PC-9 (cell line): ENCODE measurements at regions not wholly inside any gene's neighbourhood (a gene's known extent, or its start where the extent isn't known, plus 50 kb on each side); places are given as distances from the start of the nearest gene placed in this dataset.

Source experiments
- BruUV-seq: library from RNA; stranded (reverse); fragments of 400-500 nt; replicated peaks from 2 replicates; lab custom pipeline; 2021; lab: Mats Ljungman, UMichigan
- CTCF ChIA-PET: fragments of 300-600 bp; sonication (Branson Sonifier 250); formaldehyde crosslinking; loops from one replicate; lab custom pipeline; 2022; ENCODE audit warnings: antibody characterized with exemption; lab: Charles Lee
- POLR2A ChIA-PET: fragments of 300-600 bp; sonication (Branson Sonifier 250); formaldehyde crosslinking; loops from one replicate; lab custom pipeline; 2022; ENCODE audit warnings: antibody characterized with exemption; ENCODE audit not compliant: unreplicated experiment; lab: Charles Lee
- DNase-seq, 2 experiments: peaks; one replicate each; pipeline versions ENCODE4 v3.0.0 to v3.0.0-alpha.2; 2015 to 2022; ENCODE audit warnings: mixed read lengths in 1 of 2
- H2AFZ ChIP-seq: fragments of 200-600 bp; sonication (generic); 2 replicates; pipeline ENCODE4 v1.8.1; 2017; ENCODE audit warnings: antibody characterized with exemption
- H3F3A ChIP-seq: fragments of 200-600 bp; sonication (generic); 2 replicates; pipeline ENCODE4 v1.8.1; 2017; ENCODE audit warnings: antibody characterized with exemption, mild to moderate bottlenecking, low read depth; ENCODE audit not compliant: insufficient read depth
- H3K27ac ChIP-seq: fragments of 200-600 bp; sonication (generic); 2 replicates; pipeline ENCODE4 v1.6.1; 2016; ENCODE audit warnings: mixed run types
- H3K27me3 ChIP-seq: fragments of 200-600 bp; sonication (generic); 2 replicates; pipeline ENCODE4 v1.6.1; 2016; ENCODE audit warnings: low read depth, mixed run types; ENCODE audit not compliant: insufficient read depth
- H3K36me3 ChIP-seq: fragments of 200-600 bp; sonication (generic); 2 replicates; pipeline ENCODE4 v1.6.1; 2016; ENCODE audit warnings: low read depth, mixed run types
- H3K4me1 ChIP-seq: fragments of 200-600 bp; sonication (generic); replicated peaks from 2 replicates; pipeline ENCODE4 v1.6.1; 2016; ENCODE audit warnings: mixed run types; ENCODE audit not compliant: insufficient read depth
- H3K4me2 ChIP-seq: fragments of 200-600 bp; sonication (generic); 2 replicates; pipeline ENCODE4 v1.6.1; 2017; ENCODE audit warnings: mixed run types
- H3K4me3 ChIP-seq: fragments of 200-600 bp; sonication (generic); 2 replicates; pipeline ENCODE4 v1.6.1; 2016; ENCODE audit warnings: mixed run types
- H3K79me2 ChIP-seq: fragments of 200-600 bp; sonication (generic); 2 replicates; pipeline ENCODE4 v1.6.1; 2017; ENCODE audit warnings: low read depth, mixed run types
- H3K9me2 ChIP-seq: fragments of 200-600 bp; sonication (generic); 2 replicates; pipeline ENCODE4 v1.8.1; 2017; ENCODE audit warnings: mild to moderate bottlenecking; ENCODE audit not compliant: insufficient read depth
- H3K9me3 ChIP-seq: fragments of 200-600 bp; sonication (generic); 2 replicates; pipeline ENCODE4 v1.8.1; 2016; ENCODE audit warnings: low read depth; ENCODE audit not compliant: insufficient read depth
- H4K20me1 ChIP-seq: fragments of 200-600 bp; sonication (generic); 2 replicates; pipeline ENCODE4 v1.8.1; 2017; ENCODE audit not compliant: insufficient read depth
- CTCF ChIP-seq: fragments of 200-600 bp; sonication (generic); conservative IDR thresholded peaks from 2 replicates; pipeline ENCODE4 v1.6.1; 2017; ENCODE audit warnings: mixed run types, antibody characterized with exemption, mild to moderate bottlenecking, moderate library complexity
- EZH2 ChIP-seq: fragments of 200-600 bp; sonication (generic); IDR thresholded peaks from 2 replicates; pipeline ENCODE4 v1.8.0; 2017; ENCODE audit warnings: antibody characterized with exemption, low read depth
- intact Hi-C: fragments of 100-400 bp; cut with micrococcal nuclease; formaldehyde crosslinking; loops from one replicate; pipeline ENCODE4 v1.10.0; 2022; ENCODE audit not compliant: unreplicated experiment

DNA sequence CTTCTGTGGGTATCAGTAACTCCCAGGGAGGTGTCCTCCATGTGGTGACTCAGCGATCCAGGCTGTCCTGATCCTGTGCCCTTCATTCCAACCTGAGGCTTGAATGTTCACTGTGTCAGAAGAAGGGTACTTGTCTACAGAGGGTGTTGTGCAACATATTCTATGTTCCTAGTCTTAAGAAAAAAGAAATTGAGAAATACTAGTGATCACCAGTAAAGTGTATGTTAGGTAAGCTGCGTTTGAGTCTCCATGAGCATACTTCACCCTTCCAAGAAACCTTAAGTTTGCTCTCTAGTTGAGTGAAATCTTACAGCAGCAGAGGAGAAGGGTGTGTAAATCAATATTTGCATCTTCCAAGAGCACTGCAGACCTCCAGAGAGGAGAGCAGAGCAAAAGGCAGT lies 122.2 kb upstream of the SLC24A5 start:
- TF ChIP-seq CTCF (no peak), EZH2 (no peak)
- H4K20me1 ChIP-seq = no peaks in the 10 kb centered on the region
- no peaks in the 10 kb centered on the region for H3K36me3 ChIP-seq
- no peak overlapping the region for H3K4me2 ChIP-seq
- H3K9me3 ChIP-seq = no peaks in the 10 kb centered on the region
- intact Hi-C loops = no loop called here
- no peak overlapping the region for H2AFZ ChIP-seq
- no peak overlapping the region for H3K4me3 ChIP-seq
- H3K9me2 ChIP-seq = no peaks in the 10 kb centered on the region
- no peak overlapping the region for H3K27ac ChIP-seq
- no peak for DNase-seq
- BruUV-seq = no TSS peak
- no peaks in the 10 kb centered on the region for H3K4me1 ChIP-seq
- CTCF ChIA-PET = no interaction called here
- no peaks in the 10 kb centered on the region for H3F3A ChIP-seq
- H3K79me2 ChIP-seq = no peaks in the 10 kb centered on the region
- POLR2A ChIA-PET = no interaction called here
- no peaks in the 10 kb centered on the region for H3K27me3 ChIP-seq

DNA sequence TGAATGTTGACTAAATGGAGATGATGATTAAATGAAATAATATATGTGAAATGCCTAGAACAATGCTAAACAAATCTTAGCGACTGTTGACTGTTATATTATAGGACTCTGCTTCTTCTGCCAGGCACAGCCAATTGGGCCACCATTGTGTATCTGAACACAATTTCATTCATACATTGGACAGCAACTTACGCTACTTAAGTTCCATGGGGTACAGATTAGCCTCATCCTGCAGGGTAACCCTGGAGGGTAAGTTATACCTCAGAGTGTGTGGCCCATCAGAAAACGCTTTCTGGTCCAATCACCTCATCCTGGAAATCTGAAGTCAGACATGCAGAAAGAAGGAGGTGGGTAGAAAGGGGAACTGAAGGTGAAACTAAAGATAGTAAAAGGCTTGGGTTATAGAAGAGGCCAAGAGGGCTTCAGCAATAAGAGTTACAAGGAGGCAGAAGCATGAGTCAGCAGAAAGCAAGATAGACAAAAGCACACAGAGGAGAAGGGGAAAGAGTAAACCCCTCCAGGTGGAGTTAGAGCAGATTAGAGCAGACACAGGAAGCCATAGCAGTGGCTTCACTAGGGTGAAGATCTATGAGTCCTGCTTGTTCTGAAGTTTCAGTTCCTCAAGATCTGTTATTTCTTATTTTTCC lies 119.3 kb upstream of the SLC24A5 start:
- CTCF ChIA-PET = no interaction called here
- Histone ChIP-seq H3K36me3 (no peaks in the 10 kb centered on the region), H3K79me2 (no peaks in the 10 kb centered on the region), H3K9me2 (no peaks in the 10 kb centered on the region), H4K20me1 (no peaks in the 10 kb centered on the region), H2AFZ (no peak overlapping the region), H3F3A (no peaks in the 10 kb centered on the region), H3K4me1 (no peaks in the 10 kb centered on the region), H3K27ac (no peak overlapping the region), H3K27me3 (no peaks in the 10 kb centered on the region), H3K4me2 (no peak overlapping the region), H3K4me3 (no peak overlapping the region), H3K9me3 (no peaks in the 10 kb centered on the region)
- no TSS peak for BruUV-seq
- POLR2A ChIA-PET = no interaction called here
- no peak for TF ChIP-seq EZH2
- no peak for TF ChIP-seq CTCF
- no peak for DNase-seq
- intact Hi-C loops = no loop called here

DNA sequence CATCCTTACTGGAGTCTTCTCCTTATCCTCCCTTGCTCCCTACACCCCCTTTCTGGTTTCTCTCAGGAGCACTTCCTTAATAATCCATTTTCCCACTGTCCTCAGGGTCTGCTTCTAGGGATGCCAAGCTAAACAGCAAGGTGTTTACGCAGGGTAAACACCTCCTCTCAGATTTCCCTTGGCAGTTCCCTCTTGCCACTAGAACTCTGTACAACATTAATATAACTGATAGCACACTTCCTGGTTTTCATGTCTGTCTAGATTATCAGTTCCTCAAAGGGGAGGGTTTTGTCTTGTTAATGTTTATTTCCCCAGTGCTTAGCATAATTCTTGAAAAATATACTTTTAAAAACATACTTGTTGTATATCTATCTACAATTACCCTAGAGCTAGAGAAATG lies 118.0 kb upstream of the SLC24A5 start:
- Histone ChIP-seq H3K9me2 (no peaks in the 10 kb centered on the region), H3K4me2 (no peak overlapping the region), H2AFZ (no peak overlapping the region), H3K27me3 (no peaks in the 10 kb centered on the region), H3K36me3 (no peaks in the 10 kb centered on the region), H3K9me3 (no peaks in the 10 kb centered on the region), H3K79me2 (no peaks in the 10 kb centered on the region), H3K27ac (no peak overlapping the region), H3K4me3 (no peak overlapping the region), H3F3A (no peaks in the 10 kb centered on the region), H3K4me1 (no peaks in the 10 kb centered on the region), H4K20me1 (no peaks in the 10 kb centered on the region)
- TF ChIP-seq EZH2 (no peak), CTCF (no peak)
- no TSS peak for BruUV-seq
- ChIA-PET CTCF (no interaction called here), POLR2A (no interaction called here)
- DNase-seq = no peak
- intact Hi-C loops = no loop called here
